CD8-positive, alpha-beta memory T cell (primary cell): ENCODE measurements at regions not wholly inside any gene's neighbourhood (a gene's known extent, or its start where the extent isn't known, plus 50 kb on each side); places are given as distances from the start of the nearest gene placed in this dataset.

Experiments used
- CTCF ChIA-PET: fragments of 350-600 bp; sonication (Branson Sonifier 250); formaldehyde crosslinking; loops from one replicate; lab custom pipeline; 2021; ENCODE audit warnings: antibody characterized with exemption; lab: Charles Lee
- POLR2A ChIA-PET: fragments of 350-600 bp; sonication (Branson Sonifier 250); formaldehyde crosslinking; loops from one replicate; lab custom pipeline; 2021; ENCODE audit warnings: antibody characterized with exemption; lab: Charles Lee
- DNase-seq, 5 donors: peaks; one replicate each; pipeline versions ENCODE4 v3.0.0 to v3.0.0-alpha.2; 2020 to 2022; ENCODE audit warnings: mixed read lengths in 1 of 5
- H3K27ac ChIP-seq: one replicate; pipeline ENCODE4 v1.7.0; 2013; ENCODE audit warnings: low read depth, mild to moderate bottlenecking, low read length, moderate library complexity
- H3K27me3 ChIP-seq: 2 replicates; pipeline ENCODE4 v1.7.0; 2013; ENCODE audit warnings: low read length, mild to moderate bottlenecking; ENCODE audit not compliant: insufficient read depth, poor library complexity, severe bottlenecking
- H3K36me3 ChIP-seq: 2 replicates; pipeline ENCODE4 v1.7.0; 2013; ENCODE audit warnings: mild to moderate bottlenecking, low read length, moderate library complexity; ENCODE audit not compliant: insufficient read depth
- H3K4me1 ChIP-seq: 2 replicates; pipeline ENCODE4 v1.7.0; 2013; ENCODE audit warnings: mild to moderate bottlenecking, low read length, moderate library complexity; ENCODE audit not compliant: insufficient read depth
- H3K4me3 ChIP-seq: 2 replicates; pipeline ENCODE4 v1.7.0; 2013; ENCODE audit warnings: mild to moderate bottlenecking, low read length
- H3K9me3 ChIP-seq: 2 replicates; pipeline ENCODE4 v1.7.0; 2013; ENCODE audit warnings: mild to moderate bottlenecking, low read length
- H3K27ac Mint-ChIP-seq, 8 donors: one replicate each; pipeline ENCODE4 v1.8.0; 2020 to 2021; ENCODE audit warnings: mixed read lengths in 8 of 8, mild to moderate bottlenecking in 6 of 8, inconsistent platforms in 3 of 8, moderate library complexity in 3 of 8
- H3K27me3 Mint-ChIP-seq, 2 donors: one replicate each; pipeline ENCODE4 v1.8.0; 2020 to 2021; ENCODE audit warnings: mixed read lengths in 2 of 2, mild to moderate bottlenecking in 1 of 2, moderate library complexity in 1 of 2
- H3K36me3 Mint-ChIP-seq, 3 donors: one replicate each; pipeline ENCODE4 v1.8.0; 2020 to 2021; ENCODE audit warnings: mixed read lengths in 3 of 3, inconsistent platforms in 1 of 3, mild to moderate bottlenecking in 1 of 3
- H3K4me1 Mint-ChIP-seq, 3 donors: one replicate each; pipeline ENCODE4 v1.8.0; 2020 to 2021; ENCODE audit warnings: mixed read lengths in 3 of 3, inconsistent platforms in 1 of 3, mild to moderate bottlenecking in 1 of 3
- H3K4me3 Mint-ChIP-seq, 7 donors: one replicate each; pipeline ENCODE4 v1.8.0; 2020 to 2021; ENCODE audit warnings: mixed read lengths in 7 of 7, mild to moderate bottlenecking in 6 of 7, moderate library complexity in 4 of 7, inconsistent platforms in 2 of 7
- H3K9me3 Mint-ChIP-seq, 5 donors: one replicate each; pipeline ENCODE4 v1.8.0; 2020 to 2022; ENCODE audit warnings: mixed read lengths in 5 of 5, mild to moderate bottlenecking in 3 of 5, moderate library complexity in 2 of 5, inconsistent platforms in 1 of 5

GRCh38 chr1:29644812-29645211 is 408.5 kb downstream of the PTPRU start:
- no peak for DNase-seq

GRCh38 chr1:29643838-29644440 is 407.6 kb downstream of the PTPRU start:
- Mint-ChIP-seq H3K27ac (no peak overlapping the region), H3K9me3 (peaks cover 0 to 2% (median 0%) of the 10 kb centered on the region in 5 donors), H3K27me3 (peaks cover 15 to 20% of the 10 kb centered on the region in 2 donors), H3K4me3 (no peak overlapping the region), H3K36me3 (no peaks in the 10 kb centered on the region), H3K4me1 (no peaks in the 10 kb centered on the region)
- no peak for DNase-seq
- no peak overlapping the region for H3K27ac ChIP-seq
- ChIA-PET CTCF (no interaction called here), POLR2A (no interaction called here)
- H3K4me3 ChIP-seq: no peak overlapping the region
- H3K27me3 ChIP-seq: no peaks in the 10 kb centered on the region
- no peaks in the 10 kb centered on the region for H3K4me1 ChIP-seq
- no peaks in the 10 kb centered on the region for H3K9me3 ChIP-seq
- no peaks in the 10 kb centered on the region for H3K36me3 ChIP-seq

More at GRCh38 chr1:29644812-29645211, 408.5 kb downstream of the PTPRU start:
- H3K27ac ChIP-seq: no peak overlapping the region
- Mint-ChIP-seq H3K4me1 (no peaks in the 10 kb centered on the region), H3K27me3 (peaks cover 18 to 25% of the 10 kb centered on the region in 2 donors), H3K4me3 (no peak overlapping the region), H3K36me3 (no peaks in the 10 kb centered on the region), H3K27ac (no peak overlapping the region), H3K9me3 (peaks cover 0 to 2% (median 0%) of the 10 kb centered on the region in 5 donors)
- ChIA-PET POLR2A (no interaction called here), CTCF (no interaction called here)
- no peaks in the 10 kb centered on the region for H3K36me3 ChIP-seq
- H3K4me3 ChIP-seq: no peak overlapping the region
- no peaks in the 10 kb centered on the region for H3K27me3 ChIP-seq
- no peaks in the 10 kb centered on the region for H3K9me3 ChIP-seq
- H3K4me1 ChIP-seq: no peaks in the 10 kb centered on the region

GRCh38 chr1:29643281-29643680 is 407.0 kb downstream of the PTPRU start:
- no peak overlapping the region for H3K27ac Mint-ChIP-seq
- no peaks in the 10 kb centered on the region for H3K36me3 Mint-ChIP-seq
- ChIA-PET POLR2A (no interaction called here), CTCF (no interaction called here)
- peaks cover 0 to 2% (median 0%) of the 10 kb centered on the region in 5 donors for H3K9me3 Mint-ChIP-seq
- Histone ChIP-seq H3K4me1 (no peaks in the 10 kb centered on the region), H3K27me3 (no peaks in the 10 kb centered on the region), H3K4me3 (no peak overlapping the region), H3K36me3 (no peaks in the 10 kb centered on the region), H3K27ac (no peak overlapping the region), H3K9me3 (no peaks in the 10 kb centered on the region)
- no peaks in the 10 kb centered on the region for H3K4me1 Mint-ChIP-seq
- no peak for DNase-seq
- no peak overlapping the region for H3K4me3 Mint-ChIP-seq
- peaks cover 14 to 19% of the 10 kb centered on the region in 2 donors for H3K27me3 Mint-ChIP-seq

- no peaks in the 10 kb centered on the region for H3K9me3 ChIP-seq
- POLR2A ChIA-PET: no interaction called here
- H3K4me1 ChIP-seq: no peaks in the 10 kb centered on the region
- DNase-seq: no peak
- Mint-ChIP-seq H3K9me3 (peaks cover 0 to 2% (median 0%) of the 10 kb centered on the region in 5 donors), H3K27ac (no peak overlapping the region), H3K27me3 (peaks cover 10 to 16% of the 10 kb centered on the region in 2 donors), H3K4me1 (no peaks in the 10 kb centered on the region), H3K4me3 (no peak overlapping the region), H3K36me3 (no peaks in the 10 kb centered on the region)
- no peaks in the 10 kb centered on the region for H3K27me3 ChIP-seq
- H3K36me3 ChIP-seq: no peaks in the 10 kb centered on the region
- H3K27ac ChIP-seq: no peak overlapping the region
- CTCF ChIA-PET: no interaction called here
- H3K4me3 ChIP-seq: no peak overlapping the region
Measured at GRCh38 chr1:29642519-29642918, 406.2 kb downstream of the PTPRU start.

GRCh38 chr1:29641921-29642320 is 405.6 kb downstream of the PTPRU start:
- Histone ChIP-seq H3K4me3 (no peak overlapping the region), H3K9me3 (no peaks in the 10 kb centered on the region), H3K27ac (no peak overlapping the region), H3K27me3 (no peaks in the 10 kb centered on the region), H3K4me1 (no peaks in the 10 kb centered on the region), H3K36me3 (no peaks in the 10 kb centered on the region)
- peaks cover 0 to 2% (median 0%) of the 10 kb centered on the region in 5 donors for H3K9me3 Mint-ChIP-seq
- H3K27me3 Mint-ChIP-seq: peaks cover 10 to 19% of the 10 kb centered on the region in 2 donors
- no peaks in the 10 kb centered on the region for H3K4me1 Mint-ChIP-seq
- H3K4me3 Mint-ChIP-seq: no peak overlapping the region
- H3K27ac Mint-ChIP-seq: no peak overlapping the region
- DNase-seq: no peak
- H3K36me3 Mint-ChIP-seq: no peaks in the 10 kb centered on the region
- ChIA-PET CTCF (no interaction called here), POLR2A (no interaction called here)

- no peaks in the 10 kb centered on the region for H3K4me1 ChIP-seq
- H3K4me3 ChIP-seq: no peak overlapping the region
- no peaks in the 10 kb centered on the region for H3K9me3 ChIP-seq
- H3K27ac Mint-ChIP-seq: no peak overlapping the region
- no peak for DNase-seq
- no peak overlapping the region for H3K4me3 Mint-ChIP-seq
- H3K27me3 ChIP-seq: no peaks in the 10 kb centered on the region
- H3K4me1 Mint-ChIP-seq: no peaks in the 10 kb centered on the region
- ChIA-PET CTCF (no interaction called here), POLR2A (no interaction called here)
- H3K9me3 Mint-ChIP-seq: no peaks in the 10 kb centered on the region
- peaks cover 6 to 28% of the 10 kb centered on the region in 2 donors for H3K27me3 Mint-ChIP-seq
- H3K27ac ChIP-seq: no peak overlapping the region
- no peaks in the 10 kb centered on the region for H3K36me3 Mint-ChIP-seq
- no peaks in the 10 kb centered on the region for H3K36me3 ChIP-seq
Measured at GRCh38 chr1:29640428-29640785, 404.1 kb downstream of the PTPRU start.

GRCh38 chr1:29639741-29640427 is 403.6 kb downstream of the PTPRU start:
- CTCF ChIA-PET: no interaction called here
- Mint-ChIP-seq H3K9me3 (no peaks in the 10 kb centered on the region), H3K27me3 (peaks cover 1 to 28% of the 10 kb centered on the region in 2 donors), H3K4me3 (no peak overlapping the region), H3K36me3 (no peaks in the 10 kb centered on the region), H3K4me1 (no peaks in the 10 kb centered on the region), H3K27ac (no peak overlapping the region)
- no peaks in the 10 kb centered on the region for H3K36me3 ChIP-seq
- no peak for DNase-seq
- H3K27ac ChIP-seq: no peak overlapping the region
- H3K4me3 ChIP-seq: no peak overlapping the region
- POLR2A ChIA-PET: no interaction called here
- H3K4me1 ChIP-seq: no peaks in the 10 kb centered on the region
- no peaks in the 10 kb centered on the region for H3K27me3 ChIP-seq
- no peaks in the 10 kb centered on the region for H3K9me3 ChIP-seq

- Mint-ChIP-seq H3K4me3 (no peak overlapping the region), H3K4me1 (no peaks in the 10 kb centered on the region), H3K27me3 (peaks cover 1 to 28% of the 10 kb centered on the region in 2 donors), H3K9me3 (no peaks in the 10 kb centered on the region), H3K36me3 (no peaks in the 10 kb centered on the region), H3K27ac (no peak overlapping the region)
- Histone ChIP-seq H3K4me3 (no peak overlapping the region), H3K27ac (no peak overlapping the region), H3K27me3 (no peaks in the 10 kb centered on the region), H3K9me3 (no peaks in the 10 kb centered on the region), H3K4me1 (no peaks in the 10 kb centered on the region), H3K36me3 (no peaks in the 10 kb centered on the region)
- DNase-seq: no peak
- ChIA-PET POLR2A (no interaction called here), CTCF (no interaction called here)
Measured at GRCh38 chr1:29639156-29639736, 402.9 kb downstream of the PTPRU start.
